ENCODE measurements at regions not wholly inside any gene's neighbourhood (a gene's known extent, or its start where the extent isn't known, plus 50 kb on each side); places are given as distances from the start of the nearest gene placed in this dataset.
"Not testable (repeated sequence)": the region's sequence is repeated elsewhere in the genome, so short reads cannot be mapped to it uniquely, and the experiment has no call there.

DNA sequence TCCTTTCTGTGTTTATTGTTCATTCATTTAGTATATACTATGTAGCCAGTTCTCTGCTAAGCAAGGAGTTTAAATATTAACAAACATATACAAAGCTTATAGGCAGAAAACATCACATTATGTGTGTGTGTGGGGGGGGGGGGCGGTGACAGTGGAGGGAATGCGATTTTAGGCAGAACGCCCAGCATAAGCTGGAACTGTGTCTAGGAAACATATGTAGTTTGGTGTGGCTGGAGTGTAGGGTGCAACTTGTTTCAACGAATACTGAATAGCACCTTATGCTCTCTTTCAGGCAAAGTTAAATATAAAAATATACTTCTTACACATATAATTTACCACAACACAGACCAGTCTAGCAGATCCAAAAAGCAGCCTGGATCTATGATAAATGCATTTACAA, 980.6 kb downstream of the SLC6A15 start:
- no peak overlapping the region for H3K27ac ChIP-seq

DNA sequence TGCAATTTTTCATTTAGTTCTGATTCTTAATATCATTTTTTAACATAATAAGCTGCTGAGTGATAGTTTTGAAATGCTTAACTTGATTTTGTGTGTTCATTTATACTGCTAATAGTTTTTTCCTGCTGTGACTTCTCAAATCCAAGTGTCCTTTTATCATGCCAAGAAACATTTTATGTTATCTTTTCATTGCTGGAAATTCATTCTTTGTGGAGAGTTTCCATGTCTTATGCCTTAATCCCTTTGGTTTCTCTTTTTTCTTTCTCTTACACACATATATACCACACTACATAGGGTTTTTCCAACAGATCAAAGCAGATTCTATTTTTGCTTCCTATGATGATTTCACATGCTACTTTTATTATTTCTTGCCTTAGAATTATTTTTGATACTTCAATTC, 981.1 kb downstream of the SLC6A15 start:
- no peak overlapping the region for H3K27ac ChIP-seq
- no peak for TF ChIP-seq ZFX (IDR thresholded peaks at IDR 0.05)
- TF ChIP-seq, protein P1, sequence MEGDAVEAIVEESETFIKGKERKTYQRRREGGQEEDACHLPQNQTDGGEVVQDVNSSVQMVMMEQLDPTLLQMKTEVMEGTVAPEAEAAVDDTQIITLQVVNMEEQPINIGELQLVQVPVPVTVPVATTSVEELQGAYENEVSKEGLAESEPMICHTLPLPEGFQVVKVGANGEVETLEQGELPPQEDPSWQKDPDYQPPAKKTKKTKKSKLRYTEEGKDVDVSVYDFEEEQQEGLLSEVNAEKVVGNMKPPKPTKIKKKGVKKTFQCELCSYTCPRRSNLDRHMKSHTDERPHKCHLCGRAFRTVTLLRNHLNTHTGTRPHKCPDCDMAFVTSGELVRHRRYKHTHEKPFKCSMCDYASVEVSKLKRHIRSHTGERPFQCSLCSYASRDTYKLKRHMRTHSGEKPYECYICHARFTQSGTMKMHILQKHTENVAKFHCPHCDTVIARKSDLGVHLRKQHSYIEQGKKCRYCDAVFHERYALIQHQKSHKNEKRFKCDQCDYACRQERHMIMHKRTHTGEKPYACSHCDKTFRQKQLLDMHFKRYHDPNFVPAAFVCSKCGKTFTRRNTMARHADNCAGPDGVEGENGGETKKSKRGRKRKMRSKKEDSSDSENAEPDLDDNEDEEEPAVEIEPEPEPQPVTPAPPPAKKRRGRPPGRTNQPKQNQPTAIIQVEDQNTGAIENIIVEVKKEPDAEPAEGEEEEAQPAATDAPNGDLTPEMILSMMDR (conservative IDR thresholded peaks at IDR 0.05) = no peak

More for the DNA sequence above, 980.6 kb downstream of the SLC6A15 start:
- TF ChIP-seq ZFX (IDR thresholded peaks at IDR 0.05) = no peak
- TF ChIP-seq, protein P1 (conservative IDR thresholded peaks at IDR 0.05) = no peak

DNA sequence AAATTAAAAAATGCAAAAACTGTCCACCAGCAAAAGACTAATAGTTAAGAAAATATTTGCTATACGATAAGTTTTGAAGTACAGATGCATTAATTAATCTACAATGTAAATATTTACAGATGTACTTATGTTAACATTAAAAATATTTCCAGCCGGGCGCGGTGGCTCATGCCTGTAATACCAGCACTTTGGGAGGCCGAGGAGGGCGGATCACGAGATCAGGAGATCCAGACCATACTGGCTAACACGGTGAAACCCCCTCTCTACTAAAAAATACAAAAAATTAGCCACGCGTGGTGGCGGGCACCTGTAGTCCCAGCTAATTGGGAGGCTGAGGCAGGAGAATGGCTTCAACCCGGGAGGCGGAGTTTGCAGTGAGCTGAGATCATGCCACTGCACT, 982.8 kb downstream of the SLC6A15 start:
- not testable (repeated sequence) for H3K27ac ChIP-seq

DNA sequence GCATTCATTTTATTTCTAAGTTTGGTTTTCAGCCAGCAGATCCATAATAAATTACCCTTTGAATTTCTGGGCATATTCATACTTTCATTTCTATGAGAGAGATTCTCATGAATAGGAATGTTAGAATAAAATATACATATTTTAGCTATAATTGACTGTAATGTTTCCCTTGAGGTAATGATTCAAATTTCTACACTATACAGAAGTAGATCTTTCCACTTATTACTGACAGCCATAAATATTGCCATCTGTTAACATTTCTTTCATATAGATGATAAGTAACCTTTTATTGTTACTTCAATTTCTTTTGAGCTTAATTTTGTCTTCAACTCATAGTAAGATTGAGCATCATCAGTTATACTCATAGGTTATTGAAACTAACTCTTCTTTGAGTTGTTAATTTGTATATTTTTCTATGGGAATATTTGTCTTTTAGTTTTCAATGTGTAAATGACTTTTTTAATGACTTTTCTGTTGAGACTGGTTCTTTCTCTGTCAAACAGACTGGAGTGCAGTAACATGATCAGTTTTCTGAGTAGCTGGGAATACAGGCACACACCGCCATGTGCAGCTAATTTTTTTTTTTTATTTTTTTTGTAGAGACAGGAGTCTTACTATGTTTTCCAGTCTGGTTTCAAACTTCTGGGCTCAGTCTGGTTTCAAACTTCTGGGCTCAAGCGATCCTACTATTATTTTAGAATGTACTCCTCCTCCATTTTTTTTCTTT, 991.6 kb downstream of the SLC6A15 start:
- no peak for TF ChIP-seq ZFX (IDR thresholded peaks at IDR 0.05)
- TF ChIP-seq, protein P1 (conservative IDR thresholded peaks at IDR 0.05) = no peak
- H3K27ac ChIP-seq = no peak overlapping the region

DNA sequence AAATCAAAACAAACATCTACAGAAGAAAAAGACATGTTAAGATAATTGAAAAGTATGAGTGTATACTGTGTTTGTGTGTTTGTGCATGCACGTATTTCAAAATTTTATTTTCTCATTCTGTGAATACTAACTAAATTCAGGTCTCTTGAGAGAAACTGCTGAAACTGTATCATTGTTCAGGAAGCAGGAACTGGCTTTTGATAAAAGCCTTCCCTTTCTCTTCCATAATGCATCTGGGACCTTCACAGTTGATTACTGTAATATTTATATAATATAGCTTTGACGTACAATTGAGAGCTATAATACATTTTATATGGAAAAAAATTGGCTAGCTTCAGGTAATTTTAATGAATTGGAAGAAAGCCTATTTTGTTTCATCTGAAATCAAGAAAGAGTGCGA, 993.5 kb downstream of the SLC6A15 start:
- TF ChIP-seq ZFX (IDR thresholded peaks at IDR 0.05) = no peak
- TF ChIP-seq, protein P1 (conservative IDR thresholded peaks at IDR 0.05) = no peak
- no peak overlapping the region for H3K27ac ChIP-seq

DNA sequence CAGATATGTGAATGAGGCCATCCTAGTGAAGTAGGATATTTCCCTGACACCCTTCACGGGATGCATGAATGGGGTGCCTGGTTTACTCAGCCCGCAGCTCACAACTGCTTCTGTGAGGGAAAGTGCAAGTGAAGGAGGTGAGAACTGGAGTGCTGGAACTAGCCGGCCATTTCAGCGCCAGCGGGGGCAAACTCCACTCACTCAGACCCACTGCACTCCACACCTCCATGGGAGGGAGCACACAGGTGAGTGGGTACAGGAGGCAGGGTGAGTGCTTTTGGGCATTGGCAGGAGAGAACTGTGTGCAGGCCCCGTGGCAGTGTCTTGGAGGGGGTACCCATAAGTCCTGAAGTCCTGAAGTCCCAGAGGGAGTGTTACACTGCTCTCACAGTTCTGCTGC, 1008.4 kb downstream of the SLC6A15 start:
- TF ChIP-seq, protein P1 (conservative IDR thresholded peaks at IDR 0.05) = no peak
- TF ChIP-seq ZFX (IDR thresholded peaks at IDR 0.05) = no peak
- no peak overlapping the region for H3K27ac ChIP-seq

DNA sequence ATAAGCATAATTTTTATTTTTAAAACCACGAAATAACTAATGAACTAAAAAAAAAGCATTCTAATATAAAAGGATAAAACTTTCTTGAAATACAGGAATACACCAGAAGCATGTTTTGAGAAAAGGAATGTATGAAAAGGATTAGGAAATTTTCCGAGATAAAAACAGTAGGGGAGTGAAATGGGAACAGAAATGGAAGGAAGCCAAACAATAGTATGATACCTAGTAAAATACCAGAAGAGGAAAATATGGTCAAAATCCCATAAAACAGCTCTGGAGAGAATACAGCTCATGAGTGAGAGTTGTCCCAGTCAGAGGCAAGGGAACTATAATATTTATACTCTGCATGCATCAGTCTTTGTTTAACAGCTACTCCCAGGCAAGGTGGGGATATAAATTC, 1016.2 kb downstream of the SLC6A15 start:
- TF ChIP-seq, protein P1 (conservative IDR thresholded peaks at IDR 0.05) = no peak
- no peak for TF ChIP-seq ZFX (IDR thresholded peaks at IDR 0.05)
- H3K27ac ChIP-seq = no peak overlapping the region

DNA sequence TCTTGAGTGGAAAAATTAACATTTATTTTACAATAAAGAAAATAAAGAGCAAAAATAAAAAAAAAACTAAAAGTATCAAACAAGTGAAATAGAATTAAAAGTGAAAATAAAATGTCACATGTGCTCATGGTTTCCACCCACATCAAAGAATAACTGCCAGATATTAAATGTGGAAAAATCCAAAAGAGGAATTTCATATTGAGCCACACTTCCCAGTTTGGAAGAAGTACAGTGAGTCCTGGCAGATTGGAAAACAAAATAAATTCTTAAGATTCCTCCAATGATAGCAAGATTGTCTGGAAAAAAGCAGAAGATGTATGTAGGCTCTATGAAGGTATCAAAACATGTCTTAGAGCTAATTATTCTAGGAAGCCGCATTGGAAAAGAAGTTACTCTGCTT, 1019.5 kb downstream of the SLC6A15 start:
- no peak for TF ChIP-seq ZFX (IDR thresholded peaks at IDR 0.05)
- TF ChIP-seq, protein P1 (conservative IDR thresholded peaks at IDR 0.05) = no peak
- no peak overlapping the region for H3K27ac ChIP-seq
